Suprapubic skin (tissue), 4 donors: ENCODE measurements at regions not wholly inside any gene's neighbourhood (a gene's known extent, or its start where the extent isn't known, plus 50 kb on each side); places are given as distances from the start of the nearest gene placed in this dataset.

ENCODE experiments used
- DNase-seq, 2 donors: peaks; one replicate each; pipeline ENCODE4 v3.0.0-alpha.2; 2019; ENCODE audit warnings: low spot score in 2 of 2
- H3K27ac ChIP-seq: fragments of 200-600 bp; sonication (generic); one replicate; pipeline ENCODE4 v1.5.1; 2019
- H3K27me3 ChIP-seq: fragments of 200-600 bp; sonication (generic); one replicate; pipeline ENCODE4 v1.5.1; 2019
- H3K36me3 ChIP-seq: fragments of 200-600 bp; sonication (generic); one replicate; pipeline ENCODE4 v1.5.1; 2019
- H3K4me1 ChIP-seq: fragments of 200-600 bp; sonication (generic); one replicate; pipeline ENCODE4 v1.5.1; 2019
- H3K4me3 ChIP-seq: fragments of 200-600 bp; sonication (generic); one replicate; pipeline ENCODE4 v1.5.1; 2019; ENCODE audit warnings: mild to moderate bottlenecking
- H3K9me3 ChIP-seq: fragments of 200-600 bp; sonication (generic); one replicate; pipeline ENCODE4 v1.5.1; 2019
- CTCF ChIP-seq, 2 donors: fragments of 200-600 bp in 1 of 2; fragments of 450-650 bp in 1 of 2; sonication (generic) in 1 of 2; IDR thresholded peaks; one replicate each; pipeline ENCODE4 v1.5.1; 2016 to 2019; ENCODE audit warnings: antibody characterized with exemption in 2 of 2, mild to moderate bottlenecking in 1 of 2, moderate library complexity in 1 of 2
- EP300 ChIP-seq: sonication (generic); formaldehyde crosslinking; IDR thresholded peaks from one replicate; pipeline ENCODE4 v1.6.1; 2017; ENCODE audit warnings: antibody characterized with exemption
- POLR2A ChIP-seq, 2 donors: fragments of 450-650 bp; IDR thresholded peaks; one replicate each; pipeline ENCODE4 v1.6.1; 2017; ENCODE audit warnings: antibody characterized with exemption in 2 of 2, mild to moderate bottlenecking in 2 of 2, moderate library complexity in 2 of 2
- POLR2AphosphoS5 ChIP-seq, 3 donors: sonication (generic); formaldehyde crosslinking; IDR thresholded peaks; one replicate each; pipeline ENCODE4 v1.6.1; 2017; ENCODE audit warnings: antibody characterized with exemption in 3 of 3
- WGBS: methylation state at CpG from one replicate; pipeline ENCODE4 v1.1.5; 2018; 5-methylcytosine and 5-hydroxymethylcytosine counted together

GRCh38 chr5:4989118-4989517 lies 151.0 kb upstream of the ADAMTS16 start:
- no peak for DNase-seq
- no peaks in the 10 kb centered on the region for H3K4me1 ChIP-seq
- no peaks in the 10 kb centered on the region for H3K27me3 ChIP-seq
- H3K9me3 ChIP-seq = no peaks in the 10 kb centered on the region
- H3K36me3 ChIP-seq = no peaks in the 10 kb centered on the region
- 82% methylated on average over 1 of the region's 1 CpG for WGBS
- H3K27ac ChIP-seq = no peak overlapping the region
- H3K4me3 ChIP-seq = no peak overlapping the region
- TF ChIP-seq POLR2A (IDR thresholded peaks at IDR 0.05) = no peak
- no peak for TF ChIP-seq CTCF (IDR thresholded peaks at IDR 0.05)
- no peak for TF ChIP-seq POLR2AphosphoS5 (IDR thresholded peaks at IDR 0.05)
- no peak for TF ChIP-seq EP300

GRCh38 chr5:4990017-4990416 lies 150.1 kb upstream of the ADAMTS16 start:
- DNase-seq = no peak
- Histone ChIP-seq H3K4me3 (no peak overlapping the region), H3K27ac (no peak overlapping the region), H3K9me3 (no peaks in the 10 kb centered on the region), H3K36me3 (no peaks in the 10 kb centered on the region), H3K27me3 (no peaks in the 10 kb centered on the region), H3K4me1 (no peaks in the 10 kb centered on the region)
- TF ChIP-seq EP300 (no peak), CTCF (IDR thresholded peaks at IDR 0.05) (no peak), POLR2A (IDR thresholded peaks at IDR 0.05) (no peak), POLR2AphosphoS5 (IDR thresholded peaks at IDR 0.05) (no peak)
- WGBS = 87% methylated on average over 5 of the region's 5 CpGs

GRCh38 chr5:4990462-4990861 lies 149.7 kb upstream of the ADAMTS16 start:
- Histone ChIP-seq H3K27ac (no peak overlapping the region), H3K27me3 (no peaks in the 10 kb centered on the region), H3K4me3 (no peak overlapping the region), H3K4me1 (no peaks in the 10 kb centered on the region), H3K36me3 (no peaks in the 10 kb centered on the region), H3K9me3 (no peaks in the 10 kb centered on the region)
- TF ChIP-seq EP300 = no peak
- TF ChIP-seq POLR2AphosphoS5 (IDR thresholded peaks at IDR 0.05) = no peak
- TF ChIP-seq CTCF (IDR thresholded peaks at IDR 0.05) = no peak
- no peak for TF ChIP-seq POLR2A (IDR thresholded peaks at IDR 0.05)
- WGBS = 79% methylated on average over 4 of the region's 4 CpGs
- DNase-seq = no peak

GRCh38 chr5:4991925-4992324 lies 148.2 kb upstream of the ADAMTS16 start:
- Histone ChIP-seq H3K36me3 (no peaks in the 10 kb centered on the region), H3K27me3 (no peaks in the 10 kb centered on the region), H3K4me3 (no peak overlapping the region), H3K9me3 (no peaks in the 10 kb centered on the region), H3K27ac (no peak overlapping the region), H3K4me1 (no peaks in the 10 kb centered on the region)
- no peak for DNase-seq
- 100% methylated on average over 1 of the region's 1 CpG for WGBS
- no peak for TF ChIP-seq EP300
- no peak for TF ChIP-seq POLR2A (IDR thresholded peaks at IDR 0.05)
- no peak for TF ChIP-seq POLR2AphosphoS5 (IDR thresholded peaks at IDR 0.05)
- no peak for TF ChIP-seq CTCF (IDR thresholded peaks at IDR 0.05)

GRCh38 chr5:4995014-4995413 lies 145.1 kb upstream of the ADAMTS16 start:
- H3K36me3 ChIP-seq = no peaks in the 10 kb centered on the region
- TF ChIP-seq EP300 (no peak), POLR2A (IDR thresholded peaks at IDR 0.05) (no peak), CTCF (IDR thresholded peaks at IDR 0.05) (no peak)
- no peak for DNase-seq
- no peaks in the 10 kb centered on the region for H3K9me3 ChIP-seq
- H3K4me1 ChIP-seq = no peaks in the 10 kb centered on the region
- 45% methylated on average over 4 of the region's 4 CpGs for WGBS
- no peaks in the 10 kb centered on the region for H3K27me3 ChIP-seq
- H3K4me3 ChIP-seq = no peak overlapping the region
- no peak overlapping the region for H3K27ac ChIP-seq
